Amniotic stem cell (primary cell): ENCODE measurements at regions not wholly inside any gene's neighbourhood (a gene's known extent, or its start where the extent isn't known, plus 50 kb on each side); places are given as distances from the start of the nearest gene placed in this dataset.
"Not testable (repeated sequence)": the region's sequence is repeated elsewhere in the genome, so short reads cannot be mapped to it uniquely, and the experiment has no call there.

Experiments used
- DNase-seq: peaks from one replicate; lab custom pipeline; 2025; lab: John Stamatoyannopoulos, UW

- DNase-seq, result no peak
These were observed 51.3 kb upstream of the LARGE1 start for GRCh38 chr22:33971561-33971961.

GRCh38 chr22:33975841-33976240, 55.6 kb upstream of the LARGE1 start:
- no peak for DNase-seq

- DNase-seq, result no peak
These were observed 63.3 kb upstream of the LARGE1 start for GRCh38 chr22:33983558-33983957.

GRCh38 chr22:33984211-33984610, 63.9 kb upstream of the LARGE1 start:
- no peak for DNase-seq

- DNase-seq, result no peak
These were observed 64.5 kb upstream of the LARGE1 start for GRCh38 chr22:33984656-33985285.

- no peak for DNase-seq
These were observed 65.2 kb upstream of the LARGE1 start for GRCh38 chr22:33985506-33985905.

GRCh38 chr22:33986167-33986771, 66.0 kb upstream of the LARGE1 start:
- no peak for DNase-seq

GRCh38 chr22:33986954-33987353, 66.7 kb upstream of the LARGE1 start:
- DNase-seq, result no peak

GRCh38 chr22:33989263-33989662, 69.0 kb upstream of the LARGE1 start:
- not testable (repeated sequence) for DNase-seq

- DNase-seq, result no peak
These were observed 71.3 kb upstream of the LARGE1 start for GRCh38 chr22:33991620-33992019.

- no peak for DNase-seq
These were observed 76.5 kb upstream of the LARGE1 start for GRCh38 chr22:33996824-33997223.

- DNase-seq, result no peak
These were observed 80.7 kb upstream of the LARGE1 start for GRCh38 chr22:34000879-34001526.

GRCh38 chr22:34001701-34002466, 81.6 kb upstream of the LARGE1 start:
- no peak for DNase-seq

- no peak for DNase-seq
These were observed 83.8 kb upstream of the LARGE1 start for GRCh38 chr22:34004058-34004457.

GRCh38 chr22:34010259-34010658, 90.0 kb upstream of the LARGE1 start:
- no peak for DNase-seq

- no peak for DNase-seq
These were observed 95.4 kb upstream of the LARGE1 start for GRCh38 chr22:34015642-34016041.

GRCh38 chr22:34017205-34017604, 96.9 kb upstream of the LARGE1 start:
- DNase-seq, result no peak

- DNase-seq, result no peak
These were observed 99.0 kb upstream of the LARGE1 start for GRCh38 chr22:34019190-34019845.

GRCh38 chr22:34035209-34035608, 114.9 kb upstream of the LARGE1 start:
- no peak for DNase-seq

- no peak for DNase-seq
These were observed 116.7 kb upstream of the LARGE1 start for GRCh38 chr22:34036931-34037330.

- DNase-seq, result no peak
These were observed 118.7 kb upstream of the LARGE1 start for GRCh38 chr22:34038801-34039555.

GRCh38 chr22:34045311-34045710, 125.0 kb upstream of the LARGE1 start:
- DNase-seq, result no peak
